GM12864 (cell line): ENCODE measurements at regions not wholly inside any gene's neighbourhood (a gene's known extent, or its start where the extent isn't known, plus 50 kb on each side); places are given as distances from the start of the nearest gene placed in this dataset.

ENCODE experiments used
- DNase-seq: peaks from one replicate; pipeline ENCODE4 v3.0.0-alpha.2; 2011; ENCODE audit warnings: low read depth
- H3K4me3 ChIP-seq: 2 replicates; pipeline ENCODE4 v1.5.1; 2011; ENCODE audit warnings: mild to moderate bottlenecking, low read depth, low read length, control low read depth
- CTCF ChIP-seq: IDR thresholded peaks from 2 replicates; pipeline ENCODE4 v1.5.1; 2011; ENCODE audit warnings: low read depth, mild to moderate bottlenecking, moderate library complexity, low read length, control low read depth, inconsistent platforms; ENCODE audit errors: missing control alignments

DNA sequence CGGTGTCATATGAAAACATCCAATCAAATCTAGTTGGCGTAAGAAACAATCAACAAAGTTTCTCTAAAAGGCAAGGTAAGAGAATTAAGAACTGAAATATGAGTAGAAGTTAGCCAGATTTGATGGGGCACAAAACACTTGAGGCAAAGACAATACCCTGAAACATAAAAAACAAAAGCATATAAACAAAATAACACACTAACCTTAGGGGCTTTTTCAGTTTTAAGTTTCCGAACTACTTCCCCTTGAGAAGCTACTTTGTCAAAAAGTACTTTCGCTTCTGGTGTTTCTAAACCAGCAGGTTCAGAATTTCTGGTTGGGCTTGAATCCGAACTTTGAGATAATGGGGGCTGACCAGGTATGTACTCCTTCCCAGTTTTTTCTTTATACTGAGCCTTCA lies 57.9 kb downstream of the EPRS1 start:
- no peak overlapping the region; the same call in 1 of the 2 replicates for H3K4me3 ChIP-seq
- peak; percentile 51 for DNase-seq
- no peak for TF ChIP-seq CTCF

DNA sequence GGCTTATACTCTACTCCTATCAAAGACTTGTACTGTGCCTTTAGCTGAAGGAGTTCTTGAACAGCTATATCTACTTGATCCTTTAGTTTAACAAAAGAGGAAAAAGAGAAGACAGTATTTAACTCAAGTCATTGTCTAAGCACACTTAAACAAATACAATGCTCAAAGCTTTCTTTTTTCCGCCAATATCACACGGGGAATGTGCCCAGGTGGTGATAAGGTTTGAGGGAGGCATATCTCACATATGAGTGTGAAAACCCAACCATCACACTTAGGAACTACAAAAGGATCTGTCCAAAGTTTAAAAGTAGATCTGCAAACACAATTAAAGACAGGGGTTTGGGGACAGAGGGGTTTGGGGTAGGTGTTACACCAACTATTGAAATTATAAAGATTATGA lies 59.0 kb upstream of the SLC30A10 start:
- DNase-seq, result no peak
- no peak for TF ChIP-seq CTCF

DNA sequence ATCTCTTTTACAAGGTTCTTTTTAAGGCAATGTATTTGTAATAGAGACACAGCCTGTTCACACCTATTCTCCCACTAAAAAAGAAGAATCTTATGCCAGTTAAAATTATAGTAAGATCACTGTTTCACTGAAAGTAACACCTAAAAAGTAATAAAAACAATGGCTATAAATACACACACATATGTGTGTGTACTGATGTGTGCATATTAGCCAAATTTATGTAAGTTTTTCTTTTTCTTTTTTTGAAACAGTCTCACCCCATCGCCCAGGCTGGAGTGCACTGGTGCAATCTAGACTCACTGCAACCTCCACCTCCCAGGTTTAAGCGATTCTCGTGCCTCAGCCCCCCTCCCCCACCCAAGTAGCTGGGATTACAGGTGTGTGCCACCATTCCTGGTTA lies 56.8 kb upstream of the SLC30A10 start:
- DNase-seq, result no peak
- TF ChIP-seq CTCF, result no peak

More for the DNA sequence above, 59.0 kb upstream of the SLC30A10 start:
- no peak overlapping the region for H3K4me3 ChIP-seq

More for the DNA sequence above, 56.8 kb upstream of the SLC30A10 start:
- H3K4me3 ChIP-seq, result no peak overlapping the region
